T-helper 2 cell treated with Interferon-gamma antibody and Interleukin-4, amounts not matched to agents 100 ng/mL and 5 ng/mL, for 36 hours (primary cell): ENCODE measurements at regions not wholly inside any gene's neighbourhood (a gene's known extent, or its start where the extent isn't known, plus 50 kb on each side); places are given as distances from the start of the nearest gene placed in this dataset.

Experiments used
- intact Hi-C: fragments of 100-400 bp; cut with micrococcal nuclease; formaldehyde crosslinking; loops from one replicate; pipeline ENCODE4 v1.15.1; 2023

DNA sequence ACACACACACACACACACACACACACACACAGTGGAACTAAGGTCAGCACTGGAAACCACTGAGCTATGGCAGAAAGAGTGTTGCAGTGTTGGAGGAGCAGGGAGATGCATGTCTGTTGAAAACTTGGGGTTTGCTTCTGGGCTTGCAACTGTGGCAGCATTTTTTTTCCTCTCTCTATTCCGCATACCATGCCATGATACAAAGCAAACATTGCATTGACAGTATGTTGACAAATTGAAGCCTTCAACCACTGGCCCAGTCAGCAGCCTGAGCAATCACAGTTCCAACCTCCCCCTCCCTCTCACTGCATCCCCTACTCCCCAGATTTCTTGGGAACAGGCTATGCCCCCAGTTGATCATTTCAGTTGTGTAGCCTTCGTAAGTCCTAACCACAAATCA is 478.1 kb upstream of the WWC1 start:
- intact Hi-C loops = no loop called here

DNA sequence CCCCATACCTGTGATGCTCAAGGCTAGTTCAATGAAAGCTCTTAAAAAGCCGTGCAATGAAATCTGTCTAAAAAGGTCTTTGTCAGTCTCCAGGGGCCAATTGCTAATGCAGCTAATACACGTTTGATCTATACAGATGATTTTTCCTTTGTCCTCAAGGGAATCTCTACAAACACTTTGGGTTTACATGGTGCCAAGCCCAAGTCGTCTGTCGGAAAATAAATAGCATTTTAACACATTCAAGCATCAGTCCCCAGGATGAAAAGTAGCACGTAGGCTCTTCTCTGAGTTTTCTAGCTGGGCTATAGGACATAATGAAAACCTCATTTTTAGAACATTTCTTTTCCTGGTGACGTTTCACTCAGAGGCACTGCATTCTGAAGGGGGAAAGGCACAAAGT is 477.4 kb upstream of the WWC1 start:
- intact Hi-C loops = no loop called here

DNA sequence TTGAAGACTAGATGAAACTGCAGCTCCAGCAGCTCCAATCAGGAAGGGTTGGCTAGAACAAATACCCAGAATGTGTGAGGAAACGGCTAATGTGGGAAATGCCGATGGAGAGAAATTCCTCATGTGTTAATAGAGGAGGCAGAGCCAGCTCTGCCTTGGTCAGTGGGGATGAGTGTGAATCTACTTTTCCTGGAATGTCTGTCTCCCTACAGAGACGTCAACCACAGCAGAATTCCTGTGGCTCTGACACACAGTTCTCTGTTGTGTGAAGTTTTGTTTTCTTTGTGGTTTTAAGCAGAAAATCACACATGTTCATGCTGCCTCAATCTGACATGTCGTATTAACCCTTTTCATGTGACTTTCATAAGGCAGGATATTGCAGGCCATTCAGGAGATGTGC is 476.6 kb upstream of the WWC1 start:
- intact Hi-C loops = no loop called here

DNA sequence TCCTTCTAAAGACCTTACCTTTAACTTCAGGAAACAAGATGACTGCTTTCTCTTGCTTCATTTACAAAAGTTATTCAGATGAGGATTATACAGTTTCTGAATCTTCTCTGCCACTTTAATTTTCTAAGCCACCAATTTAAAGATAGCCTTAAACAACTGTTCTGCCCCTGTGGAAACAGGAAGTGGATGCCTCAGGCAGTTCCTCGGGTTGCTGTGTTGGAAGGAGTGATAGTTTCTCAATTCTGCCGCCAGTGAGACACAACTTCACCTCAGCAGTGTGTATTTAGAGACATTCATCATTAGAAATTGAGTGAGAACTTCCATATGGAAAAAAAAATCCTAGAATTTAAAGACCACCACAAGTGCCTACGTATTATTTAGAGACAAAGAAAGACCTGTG is 475.1 kb upstream of the WWC1 start:
- intact Hi-C loops = no loop called here

DNA sequence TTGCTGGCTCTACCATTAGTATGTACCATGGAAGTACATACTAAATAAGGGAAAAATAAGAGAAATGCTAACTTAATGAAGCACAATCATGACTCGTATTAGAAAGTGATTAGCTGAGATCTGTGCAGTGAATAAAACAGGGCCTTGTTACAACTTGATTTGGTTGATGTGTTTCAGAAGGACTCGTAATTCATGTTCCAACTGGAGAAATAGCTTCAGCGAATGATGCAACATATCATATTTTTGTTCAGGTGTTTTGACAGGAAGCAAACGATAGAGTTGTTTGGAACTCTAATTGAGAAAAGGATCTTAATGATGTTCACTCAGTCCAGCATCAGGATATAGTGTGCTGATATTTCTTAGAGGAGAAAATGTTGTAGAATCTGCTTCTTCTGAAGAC is 474.6 kb upstream of the WWC1 start:
- intact Hi-C loops = no loop called here

DNA sequence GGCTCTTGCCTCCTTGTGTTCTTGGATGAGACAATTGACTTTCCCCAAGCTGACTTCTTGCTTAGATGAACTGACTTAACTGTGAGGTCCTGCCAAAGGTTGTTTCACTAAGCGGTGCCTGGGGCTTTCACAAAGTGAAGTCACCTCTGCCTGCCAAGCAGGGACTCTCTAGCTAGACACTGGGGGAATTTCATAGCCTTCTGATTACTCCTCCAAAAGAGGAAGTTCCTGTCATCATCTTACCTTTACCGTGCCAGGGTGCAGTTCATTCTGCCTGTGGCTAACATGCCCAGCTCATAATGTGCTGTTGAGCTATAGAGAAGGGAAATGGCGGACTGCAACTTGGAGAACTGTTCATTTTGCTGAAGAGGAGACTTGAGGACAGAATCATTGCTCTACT is 472.0 kb upstream of the WWC1 start:
- intact Hi-C loops = no loop called here

DNA sequence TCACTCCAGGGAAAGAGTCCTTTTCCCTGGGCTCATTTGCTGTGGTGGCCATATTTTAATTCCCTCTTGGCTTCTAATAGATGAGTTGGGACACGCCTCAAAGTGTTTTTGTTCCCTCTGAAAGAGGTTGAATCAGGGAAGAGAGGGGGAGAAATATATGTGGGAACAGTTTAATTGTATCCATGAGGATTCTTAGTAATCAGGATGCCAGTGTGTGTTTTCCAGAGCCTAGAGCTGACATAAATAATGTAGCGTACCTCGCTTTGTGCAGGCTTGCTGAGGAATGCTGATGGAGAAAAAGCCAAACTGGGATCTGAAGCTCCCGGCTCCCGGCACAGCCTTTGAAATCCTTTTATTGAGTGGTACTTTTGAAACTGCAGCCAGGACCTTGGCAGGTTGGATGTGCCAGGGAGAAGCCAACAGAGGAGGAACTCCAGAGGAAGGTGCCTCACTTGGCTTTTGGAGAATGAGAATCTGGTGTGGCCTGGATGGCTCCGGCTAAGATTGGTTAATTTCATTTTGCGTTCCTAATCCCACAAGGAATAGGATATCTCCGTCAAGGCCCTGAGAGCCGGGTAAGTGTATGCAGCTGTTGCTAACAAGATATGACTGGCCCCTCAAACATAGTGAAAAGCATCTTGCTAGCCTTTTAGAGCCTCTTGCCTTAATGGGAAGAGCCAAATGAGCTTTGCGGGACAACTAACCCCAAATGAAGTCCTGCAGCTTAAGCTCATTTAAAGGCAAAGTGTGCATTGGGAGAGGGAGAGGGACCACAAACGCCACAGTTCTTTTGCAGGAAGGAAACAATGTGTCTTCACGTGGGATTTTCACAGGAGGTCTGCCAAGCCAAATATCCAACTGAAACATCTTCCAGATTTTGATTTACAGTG is 471.1 kb upstream of the WWC1 start:
- intact Hi-C loops = no loop called here

DNA sequence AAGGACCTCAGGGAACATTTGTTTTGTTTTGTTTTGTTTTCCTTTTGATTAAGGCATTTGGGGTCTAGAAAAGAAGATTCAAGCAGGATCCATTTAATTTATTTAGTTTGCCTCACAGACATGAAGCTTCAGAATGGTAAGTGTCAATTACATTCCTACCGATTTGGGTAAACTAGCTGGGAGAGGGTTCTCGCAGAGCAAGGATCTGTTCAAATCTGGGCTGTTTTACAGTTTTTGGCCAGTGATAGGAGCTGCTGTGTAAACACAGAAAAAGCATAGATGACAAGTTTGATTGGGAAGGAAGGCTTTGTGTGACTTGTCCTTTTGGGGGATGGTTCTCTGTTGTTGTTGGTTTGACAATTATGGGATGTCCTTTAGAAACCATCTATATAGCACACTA is 470.3 kb upstream of the WWC1 start:
- intact Hi-C loops = no loop called here

DNA sequence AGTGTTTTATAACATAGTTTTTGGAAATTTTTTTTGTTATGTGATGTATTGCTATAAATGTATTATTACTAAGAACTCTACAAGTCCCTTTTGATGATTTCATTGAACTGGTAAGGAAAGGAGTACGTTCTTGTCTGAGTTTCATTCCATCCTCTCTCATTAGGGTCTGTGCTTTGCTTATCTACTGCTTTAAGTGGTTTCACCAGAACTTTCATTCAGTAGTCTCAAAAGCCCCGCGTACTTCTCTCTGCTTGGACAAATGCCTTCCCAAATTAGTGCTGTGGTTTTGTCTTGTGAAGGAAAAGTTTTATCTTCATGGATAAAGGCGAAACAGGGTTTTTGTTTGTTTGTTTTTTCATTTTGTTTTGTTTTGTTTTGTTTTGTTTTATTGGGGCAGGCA is 469.8 kb upstream of the WWC1 start:
- intact Hi-C loops = no loop called here

DNA sequence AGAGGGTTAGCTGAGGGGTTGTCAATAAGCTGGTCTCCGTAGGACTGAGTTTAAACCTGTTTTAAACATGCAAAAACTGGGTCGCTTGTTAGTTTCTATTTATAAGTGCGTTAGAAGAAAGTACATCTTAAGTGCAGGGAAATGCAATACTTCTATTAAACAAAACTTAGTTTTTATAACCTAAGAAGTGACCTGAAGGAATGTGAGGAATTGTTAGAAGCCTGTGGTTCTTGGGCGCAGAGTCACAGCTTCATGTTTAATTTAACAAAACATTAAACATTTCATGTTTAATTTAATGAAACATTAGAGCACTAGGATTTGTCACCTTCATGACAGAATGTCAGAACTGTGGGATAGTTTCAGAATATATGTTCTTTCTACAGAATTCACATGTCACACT is 469.2 kb upstream of the WWC1 start:
- intact Hi-C loops = no loop called here

DNA sequence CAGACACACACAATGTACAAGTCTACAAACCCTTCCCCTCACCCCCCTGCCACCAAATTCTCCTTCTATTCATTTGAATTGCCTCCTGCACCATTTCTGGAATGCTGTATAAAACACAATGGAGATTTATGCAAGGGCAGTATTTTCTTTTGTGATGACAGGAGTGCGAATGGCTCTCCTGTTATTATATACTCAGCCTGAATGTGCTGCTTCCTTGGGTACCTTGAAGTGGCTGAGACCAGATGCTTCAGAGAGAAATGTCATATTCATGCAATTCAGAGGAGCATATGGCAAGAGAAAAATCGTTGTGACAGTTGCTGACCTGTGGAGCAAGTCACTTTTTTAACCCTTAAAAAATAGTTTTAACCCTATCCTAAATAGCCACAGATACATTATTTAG is 468.0 kb upstream of the WWC1 start:
- intact Hi-C loops = no loop called here

DNA sequence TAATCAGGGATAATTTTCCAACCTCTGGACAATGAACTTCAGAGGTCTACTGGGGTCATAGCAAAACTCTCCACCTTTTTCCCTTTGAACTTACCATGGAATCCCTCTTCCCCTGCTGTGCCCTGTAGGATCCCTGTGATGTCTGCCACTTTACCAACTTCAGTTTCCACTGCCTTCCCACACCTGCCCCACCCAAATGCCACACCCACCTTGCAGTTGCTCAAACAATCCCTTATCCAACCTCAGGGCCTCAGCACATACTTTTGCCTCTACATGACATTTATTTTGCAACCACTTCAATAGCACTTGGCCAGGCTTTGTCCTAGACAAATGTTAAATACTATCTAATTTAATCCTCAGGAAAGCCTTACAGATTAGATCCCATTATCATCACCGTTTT is 463.7 kb upstream of the WWC1 start:
- intact Hi-C loops = no loop called here

DNA sequence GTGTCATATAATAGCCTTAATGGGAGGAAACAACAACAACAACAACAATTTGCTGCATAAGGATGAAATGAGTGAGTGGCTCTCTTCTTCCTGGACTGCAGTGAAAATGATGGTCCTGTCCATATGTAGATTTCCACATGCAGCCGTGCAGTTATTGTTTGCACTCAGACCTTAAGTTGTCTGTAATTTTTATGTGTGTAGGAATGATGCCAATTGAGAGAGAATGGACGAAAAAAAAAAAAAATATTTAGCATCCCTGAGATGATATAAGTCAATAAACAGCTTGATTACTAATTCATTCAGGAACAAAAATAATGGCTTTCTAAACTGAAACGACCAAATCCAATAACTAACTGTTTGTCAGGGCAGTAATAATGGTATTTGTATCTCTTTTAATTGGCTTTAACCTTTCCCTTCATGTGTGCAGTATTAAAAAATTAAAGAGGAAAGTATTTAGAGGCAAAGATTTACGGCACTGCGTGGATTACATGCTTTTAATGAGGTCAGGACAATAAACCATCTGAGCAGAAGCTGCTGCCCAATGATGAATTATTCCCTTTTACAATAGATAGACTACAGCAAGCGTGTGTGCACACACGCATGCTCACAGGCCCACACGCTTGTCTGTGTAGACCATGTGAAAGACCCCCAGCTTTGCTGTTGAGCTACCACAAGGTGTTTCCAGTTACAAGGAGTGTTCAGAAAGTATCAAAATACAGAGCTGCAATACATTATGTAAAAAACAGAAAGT is 459.5 kb upstream of the WWC1 start:
- intact Hi-C loops = no loop called here

DNA sequence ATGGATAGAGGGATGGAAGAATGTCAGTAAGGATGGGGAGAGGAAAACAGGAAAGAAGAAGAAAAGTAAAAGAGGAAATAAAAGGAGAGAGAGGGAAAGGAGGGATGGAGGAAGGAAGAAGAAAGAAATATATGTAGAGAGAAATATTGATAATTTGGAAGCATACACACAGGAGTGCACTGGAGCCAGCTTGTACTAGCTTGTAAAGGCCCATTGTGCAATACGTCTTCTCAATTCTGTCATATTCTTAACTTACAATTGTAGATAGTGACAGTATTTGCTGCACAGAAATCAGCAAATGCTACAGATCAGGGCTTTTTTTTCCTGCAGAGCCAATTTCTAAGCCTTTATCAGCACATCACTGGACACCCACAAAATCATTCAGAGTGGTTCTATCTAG is 458.8 kb upstream of the WWC1 start:
- intact Hi-C loops = no loop called here

DNA sequence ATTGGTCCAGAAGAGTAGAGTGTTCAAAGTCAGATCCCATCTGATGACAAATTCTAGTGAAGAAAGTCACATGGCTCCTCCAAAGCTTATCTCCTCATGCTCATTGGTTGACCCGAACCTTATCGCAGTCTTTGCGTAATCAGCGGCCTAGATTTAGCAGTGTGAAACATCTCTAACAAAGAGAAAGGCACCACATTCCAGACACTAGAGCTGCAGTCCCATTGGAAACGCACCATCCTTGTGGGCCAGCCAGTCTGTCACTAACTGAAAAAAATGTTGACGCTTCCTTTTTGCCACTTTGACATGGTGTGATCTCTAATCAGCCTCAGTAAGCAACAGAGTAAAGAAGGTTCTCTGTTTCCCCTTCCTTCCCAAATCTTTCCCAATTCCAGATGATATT is 458.0 kb upstream of the WWC1 start:
- intact Hi-C loops = no loop called here

DNA sequence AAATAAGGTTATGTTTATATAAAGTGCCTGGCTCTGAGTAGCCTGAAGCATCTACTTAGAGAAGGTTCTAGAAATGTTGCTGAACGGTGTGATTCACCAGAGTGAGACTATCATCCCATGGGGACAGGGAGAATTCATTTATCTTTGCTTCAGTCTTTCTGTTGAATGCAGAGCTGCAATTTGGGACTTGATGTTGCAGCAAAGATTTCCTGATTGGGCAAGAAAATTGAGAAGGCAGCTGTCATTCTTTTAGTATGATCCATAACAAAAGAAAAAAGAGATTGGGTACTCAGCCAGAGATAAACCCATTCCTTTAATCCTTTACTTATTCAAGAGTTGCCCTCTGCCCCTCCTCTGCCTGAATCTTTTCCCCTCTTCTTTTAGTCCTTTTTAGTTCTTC is 456.3 kb upstream of the WWC1 start:
- intact Hi-C loops = no loop called here

DNA sequence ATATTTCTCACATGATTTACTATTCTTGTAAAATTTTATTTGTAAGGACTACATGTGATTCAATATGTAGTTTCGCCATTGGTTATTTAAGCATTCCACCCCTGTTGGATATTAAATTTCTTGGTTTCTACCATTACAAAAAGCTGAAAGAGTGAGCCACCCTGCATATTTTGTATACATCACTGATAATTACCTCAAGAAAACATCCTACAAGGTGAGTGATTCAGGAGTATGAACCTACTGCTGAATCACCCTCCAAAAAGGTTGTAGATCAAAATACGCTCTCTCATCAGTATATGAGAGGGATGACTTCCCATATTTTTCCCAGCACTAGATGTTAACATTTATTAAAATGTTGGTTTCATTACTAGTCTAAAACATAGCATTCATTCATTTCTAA is 454.3 kb upstream of the WWC1 start:
- intact Hi-C loops = no loop called here

DNA sequence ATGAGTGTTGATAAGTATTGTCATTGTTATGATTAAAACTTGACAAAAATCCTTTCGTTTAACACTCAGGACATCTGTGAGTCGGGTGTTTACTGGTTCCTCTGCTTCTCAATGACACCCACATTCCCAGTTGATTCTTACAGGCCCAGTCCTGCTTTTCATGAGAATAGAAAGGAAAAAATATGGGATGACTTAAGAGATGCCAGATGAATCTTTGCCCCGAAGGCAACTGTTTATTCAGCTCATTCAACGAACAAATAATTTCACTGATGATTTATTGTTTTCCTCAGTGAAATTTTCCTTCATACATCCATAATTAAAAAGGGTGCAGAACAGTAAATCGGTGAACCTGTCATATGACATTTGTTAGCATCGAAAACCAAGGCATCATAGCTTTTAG is 452.4 kb upstream of the WWC1 start:
- intact Hi-C loops = no loop called here

DNA sequence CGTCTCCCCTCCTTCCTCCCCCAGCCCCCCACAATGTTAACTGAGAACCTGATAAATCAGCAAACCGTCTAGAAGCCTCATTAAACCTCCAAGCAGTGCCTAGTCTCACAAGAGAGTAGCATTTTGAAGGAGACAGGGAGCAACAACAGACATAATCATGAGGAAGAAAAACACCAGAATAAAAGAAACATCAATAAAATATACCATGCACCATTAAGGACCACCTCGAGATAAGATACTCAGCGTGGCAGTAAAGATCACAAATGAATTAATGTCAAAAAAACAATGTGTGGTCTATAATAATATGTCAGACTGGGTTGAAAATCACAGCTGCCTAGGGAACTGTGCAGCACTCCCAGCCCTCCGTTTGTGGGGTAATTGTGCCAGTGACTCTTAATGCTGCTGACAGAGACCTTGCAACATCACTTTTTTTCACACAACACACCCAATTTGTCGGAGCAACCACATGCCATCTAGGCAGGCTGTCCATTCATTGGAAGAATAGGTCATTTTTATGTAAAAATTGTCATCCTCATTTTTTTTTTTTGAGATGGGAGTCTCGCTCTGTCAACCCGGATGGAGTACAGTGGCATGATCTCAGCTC is 450.8 kb upstream of the WWC1 start:
- intact Hi-C loops = no loop called here

DNA sequence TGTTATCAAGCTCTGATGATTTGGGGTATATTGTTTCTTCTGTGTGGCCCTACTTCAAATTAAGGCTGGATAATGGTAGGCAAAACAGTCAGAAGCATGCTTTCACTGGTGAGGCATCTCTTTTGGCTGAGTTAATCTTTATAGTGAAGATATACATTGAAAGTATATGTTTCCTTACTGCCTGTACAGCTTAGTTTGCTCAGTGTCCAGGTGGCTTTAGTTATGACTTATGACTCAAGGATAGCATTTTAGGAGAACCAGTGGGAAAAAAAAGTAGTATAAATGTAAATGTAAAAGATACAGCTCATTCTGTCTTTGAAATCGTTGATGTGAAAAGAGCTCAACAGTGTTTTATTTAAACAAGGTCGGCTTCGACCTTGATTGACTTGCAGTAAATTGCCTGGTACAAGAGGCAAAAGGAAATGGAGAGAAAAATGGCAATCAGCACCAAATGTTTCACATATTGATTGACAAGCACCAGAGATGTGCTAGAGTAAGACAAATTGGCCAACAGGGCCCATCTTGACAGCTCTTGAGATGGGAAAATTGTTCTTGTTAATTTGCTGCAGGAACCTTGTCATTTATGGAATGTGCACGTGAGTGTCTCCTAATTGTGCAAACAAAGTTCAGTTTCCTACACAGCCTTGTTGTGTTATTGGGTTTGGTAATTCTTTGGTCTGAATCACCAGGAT is 447.4 kb upstream of the WWC1 start:
- intact Hi-C loops = no loop called here

DNA sequence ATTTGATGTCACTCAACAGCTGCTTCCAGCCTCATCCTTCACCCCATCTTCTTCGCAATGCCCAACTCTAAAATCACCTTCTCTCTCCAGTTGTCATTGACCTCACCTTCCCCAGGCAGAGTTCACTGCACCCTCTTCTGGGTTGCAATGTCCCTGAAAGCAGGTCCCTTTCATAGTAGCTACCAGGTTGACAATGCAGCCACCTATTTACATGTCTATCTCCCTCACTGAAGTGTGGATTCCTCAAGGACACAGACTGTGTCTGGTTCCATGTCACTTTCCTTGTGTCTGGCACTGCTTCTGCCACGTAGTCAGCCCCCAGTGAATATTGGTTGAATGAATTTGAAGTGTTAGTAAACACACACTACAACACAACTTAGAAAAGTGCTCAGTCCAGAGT is 445.5 kb upstream of the WWC1 start:
- intact Hi-C loops = no loop called here

DNA sequence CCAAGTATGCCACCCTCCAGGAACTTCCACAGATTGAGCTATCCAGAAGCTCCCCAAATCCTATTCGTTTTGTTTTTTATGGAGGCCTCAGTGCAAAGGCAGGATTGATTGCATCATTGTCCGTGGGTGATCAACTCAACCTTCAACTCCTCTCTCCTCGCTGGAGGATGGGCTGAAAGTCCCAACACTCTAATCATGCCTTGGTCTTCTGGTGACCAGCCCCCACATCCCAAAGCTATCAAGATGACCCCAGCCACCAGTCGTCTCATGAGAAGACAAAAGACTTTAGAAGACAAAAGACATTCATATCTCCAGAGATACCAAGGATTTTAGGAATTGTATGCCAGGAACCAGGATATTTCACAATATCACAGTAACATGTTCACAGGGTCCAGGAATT is 441.6 kb upstream of the WWC1 start:
- intact Hi-C loops = no loop called here
